ENCODE measurements at regions not wholly inside any gene's neighbourhood (a gene's known extent, or its start where the extent isn't known, plus 50 kb on each side); places are given as distances from the start of the nearest gene placed in this dataset.
"Not testable (repeated sequence)": the region's sequence is repeated elsewhere in the genome, so short reads cannot be mapped to it uniquely, and the experiment has no call there.

DNA sequence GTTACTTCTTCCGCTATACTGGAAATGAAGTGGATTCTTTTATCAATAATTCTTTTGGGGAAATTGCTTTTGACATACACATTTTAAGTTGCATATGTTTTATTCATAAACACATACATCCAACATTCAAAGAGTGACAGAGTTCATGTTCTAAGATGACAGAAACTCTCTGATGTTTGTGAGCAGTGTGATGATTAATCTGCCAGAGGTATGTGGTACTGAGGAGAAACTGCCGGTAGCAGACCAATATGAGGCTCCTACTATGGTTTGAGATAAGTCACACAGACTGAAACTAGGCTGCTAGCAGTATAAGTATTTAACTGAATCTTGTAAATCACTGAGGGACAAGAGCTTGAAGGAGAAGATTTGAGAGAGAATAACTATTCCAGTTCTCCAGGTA is 524.1 kb upstream of the SEMA3D start:
- no peak for DNase-seq

DNA sequence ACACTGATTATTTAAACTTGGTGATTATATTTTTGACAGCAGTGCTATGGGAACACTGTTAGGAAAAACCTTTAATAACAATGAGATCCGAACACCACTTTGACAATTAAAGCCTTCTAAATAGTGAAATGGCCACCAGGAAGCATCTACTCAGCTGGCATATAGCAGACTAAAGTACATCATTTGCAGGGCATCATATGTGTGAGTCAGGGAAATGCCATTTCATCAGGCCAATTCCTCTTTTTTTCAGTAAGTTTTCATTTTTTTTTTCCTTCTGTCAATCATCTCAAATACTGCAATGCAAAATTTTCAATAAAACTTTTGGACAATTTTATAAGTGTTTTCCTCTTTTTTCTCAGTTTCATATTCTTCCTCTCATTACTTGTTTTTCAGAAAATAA is 521.4 kb upstream of the SEMA3D start:
- no peak for DNase-seq

DNA sequence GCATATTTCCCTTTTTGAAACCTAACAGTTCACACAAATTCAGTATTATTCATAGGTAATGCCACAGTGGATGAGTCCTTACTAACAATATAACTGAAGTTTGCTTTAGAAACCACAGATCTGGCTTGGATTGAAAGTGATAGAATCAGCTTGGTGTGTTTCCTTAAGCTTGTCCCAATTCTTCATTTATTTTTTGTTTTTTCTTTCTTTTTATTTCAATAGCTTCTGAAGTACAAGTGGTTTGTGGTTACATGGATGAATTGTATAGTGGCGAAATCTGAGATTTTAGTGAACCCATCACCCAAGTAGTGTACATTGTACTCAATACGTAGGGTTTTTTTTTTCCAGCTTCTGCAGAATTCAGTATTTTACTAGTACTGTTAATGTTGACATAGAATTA is 518.2 kb upstream of the SEMA3D start:
- no peak for DNase-seq

GRCh38 chr7:85703251-85704010 is 516.6 kb upstream of the SEMA3D start:
- no peak for DNase-seq

GRCh38 chr7:85702348-85702747 is 515.5 kb upstream of the SEMA3D start:
- DNase-seq, result no peak

- DNase-seq, result no peak
These were observed 512.6 kb upstream of the SEMA3D start for GRCh38 chr7:85699482-85699881.

DNA sequence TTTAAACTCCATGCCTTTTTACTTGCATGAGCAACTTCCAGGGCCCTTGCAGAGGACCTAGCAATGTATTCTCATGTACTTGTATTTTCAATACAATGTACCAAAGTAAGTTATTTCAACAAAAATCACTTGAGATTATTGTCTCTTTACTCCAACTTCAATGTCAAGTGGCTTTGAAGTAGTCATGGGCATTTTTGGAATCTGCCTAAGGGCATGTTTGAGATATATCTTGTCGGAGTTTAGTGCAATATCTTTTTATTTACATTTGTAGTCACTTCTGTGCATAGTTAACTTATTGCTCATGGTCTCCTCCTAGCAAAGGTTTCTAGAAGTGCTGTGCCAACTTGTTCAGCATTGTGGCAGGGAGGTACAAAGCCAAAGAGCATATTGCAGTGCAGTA is 508.7 kb upstream of the SEMA3D start:
- DNase-seq, result no peak

DNA sequence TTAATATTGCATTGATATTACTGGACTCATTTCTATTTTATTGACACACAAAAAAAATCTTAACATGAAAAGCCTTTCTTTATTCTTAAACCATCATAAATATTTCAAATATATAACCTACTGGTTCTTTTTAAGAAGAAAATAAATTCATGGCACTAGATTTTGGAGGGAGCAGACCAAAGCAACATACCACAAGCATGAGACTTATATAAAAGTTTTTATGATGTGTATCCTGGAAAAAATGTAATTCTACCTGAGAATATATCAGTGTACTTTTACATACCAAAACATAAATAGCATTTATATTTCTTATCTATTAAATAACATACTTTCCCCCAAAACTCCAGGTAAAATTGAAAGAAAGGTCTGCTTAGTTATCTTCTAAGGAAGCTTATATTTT is 508.2 kb upstream of the SEMA3D start:
- no peak for DNase-seq

GRCh38 chr7:85693326-85693725 is 506.5 kb upstream of the SEMA3D start:
- DNase-seq, result no peak

DNA sequence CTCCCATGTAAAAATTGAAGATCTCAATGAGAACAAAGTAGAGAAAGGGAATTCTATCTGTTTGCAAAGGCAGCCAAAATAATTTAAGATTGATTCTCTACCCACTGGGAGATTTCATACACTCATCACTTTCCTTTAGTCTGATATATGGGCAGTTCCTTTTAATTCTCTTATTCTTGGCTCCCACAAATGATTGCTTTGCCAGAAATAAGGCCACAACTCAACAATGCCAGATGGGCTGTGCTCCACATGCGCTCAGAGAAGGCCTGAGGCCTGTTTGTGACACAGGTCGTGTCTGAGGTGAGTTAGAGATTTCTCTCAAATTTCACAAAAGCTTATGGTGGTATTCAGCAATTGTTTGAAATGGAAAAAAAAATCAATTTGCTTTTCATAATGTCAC is 501.9 kb upstream of the SEMA3D start:
- peak; percentile 19 for DNase-seq

GRCh38 chr7:85686401-85687181 is 499.7 kb upstream of the SEMA3D start:
- DNase-seq, result no peak

GRCh38 chr7:85685901-85686300 is 499.0 kb upstream of the SEMA3D start:
- no peak for DNase-seq

DNA sequence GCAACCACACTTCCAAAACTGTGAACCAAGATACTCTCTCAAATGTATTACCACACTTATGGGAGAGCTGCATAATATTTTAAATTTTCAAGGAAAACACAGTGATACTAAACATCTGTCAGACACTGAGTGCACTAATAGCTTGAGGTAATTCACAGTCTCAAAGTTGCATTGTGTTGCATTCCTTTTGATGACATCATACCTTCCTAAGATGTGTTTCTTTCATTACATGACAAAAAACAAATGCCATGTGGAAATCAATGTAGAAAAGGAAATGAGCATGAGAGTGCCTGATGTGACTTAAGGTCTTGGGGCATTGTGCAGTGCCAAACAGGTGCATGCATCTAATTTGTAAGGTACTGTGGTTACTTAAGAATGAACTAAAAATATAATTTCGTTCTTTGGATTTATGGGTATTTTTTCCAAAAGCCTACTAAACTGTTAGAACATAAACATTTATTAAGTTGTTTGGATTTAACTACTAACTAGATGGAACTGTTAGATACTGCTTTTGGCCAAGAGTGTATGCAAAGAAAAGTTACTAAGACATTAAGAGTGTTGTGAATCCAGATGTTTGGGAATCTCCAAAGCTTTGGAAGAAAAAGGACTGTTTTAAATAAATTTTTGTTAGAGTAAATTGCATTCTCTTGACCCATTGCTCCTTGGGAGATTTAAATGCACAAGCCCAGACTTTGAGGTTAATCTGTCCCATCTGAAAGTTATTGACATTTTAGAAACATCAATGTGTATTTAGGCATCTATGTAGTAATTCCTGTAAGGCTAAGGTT is 496.2 kb upstream of the SEMA3D start:
- no peak for DNase-seq

DNA sequence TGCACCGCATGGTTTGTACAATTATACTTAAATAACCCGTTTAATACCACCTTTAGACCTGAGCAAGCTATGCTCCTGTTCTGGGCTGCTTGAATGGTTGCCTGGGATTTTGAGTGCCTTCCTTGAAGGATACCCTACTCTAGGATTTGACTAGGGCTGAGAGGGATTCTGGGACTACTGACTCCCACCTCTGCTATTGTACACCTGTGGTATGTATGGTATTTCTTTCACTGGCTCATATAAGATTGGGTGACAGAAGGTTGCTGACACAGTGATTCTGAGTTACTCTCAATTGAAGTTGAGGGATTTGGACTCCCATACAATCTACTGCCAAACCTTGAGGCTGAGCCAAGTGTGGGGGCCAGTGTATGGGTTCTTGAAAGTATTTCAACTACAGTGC is 494.4 kb upstream of the SEMA3D start:
- DNase-seq, result no peak

DNA sequence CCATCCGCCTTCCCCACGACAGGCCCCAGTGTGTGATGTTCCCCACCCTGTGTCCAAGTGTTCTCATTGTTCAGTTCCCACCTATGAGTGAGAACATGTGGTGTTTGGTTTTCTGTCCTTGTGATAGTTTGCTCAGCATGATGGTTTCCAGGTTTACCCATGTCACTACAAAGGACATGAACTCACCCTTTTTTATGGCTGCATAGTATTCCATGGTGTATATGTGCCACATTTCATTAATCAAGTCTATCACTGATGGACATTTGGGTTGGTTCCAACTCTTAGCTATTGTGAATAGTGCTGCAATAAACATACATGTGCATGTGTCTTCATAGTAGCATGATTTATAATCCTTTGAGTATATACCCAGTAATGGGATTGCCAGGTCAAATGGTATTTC is 488.2 kb upstream of the SEMA3D start:
- DNase-seq, result not testable (repeated sequence)

GRCh38 chr7:85673876-85674275 is 487.0 kb upstream of the SEMA3D start:
- DNase-seq, result no peak

- no peak for DNase-seq
These were observed 482.4 kb upstream of the SEMA3D start for GRCh38 chr7:85669225-85669624.

DNA sequence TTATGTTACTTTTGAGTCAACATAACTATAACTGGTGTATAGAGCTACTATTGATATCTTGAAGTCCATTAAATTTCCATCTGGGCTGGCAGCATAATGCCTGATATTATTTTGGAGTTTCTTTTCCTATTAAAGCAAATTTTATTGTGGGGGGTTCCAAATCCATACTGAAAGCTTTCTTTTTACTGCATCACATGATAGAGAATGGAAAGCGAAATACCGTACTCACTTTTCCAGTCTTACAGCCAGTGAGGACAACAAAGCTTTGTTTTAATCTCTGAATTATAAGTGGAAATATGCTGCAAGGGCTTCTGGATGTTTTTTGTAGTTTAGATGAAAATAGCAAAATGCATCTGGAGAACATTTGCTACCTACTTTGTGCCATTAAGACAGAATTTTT is 477.5 kb upstream of the SEMA3D start:
- DNase-seq, result no peak

- DNase-seq, result no peak
These were observed 472.5 kb upstream of the SEMA3D start for GRCh38 chr7:85659364-85659763.

DNA sequence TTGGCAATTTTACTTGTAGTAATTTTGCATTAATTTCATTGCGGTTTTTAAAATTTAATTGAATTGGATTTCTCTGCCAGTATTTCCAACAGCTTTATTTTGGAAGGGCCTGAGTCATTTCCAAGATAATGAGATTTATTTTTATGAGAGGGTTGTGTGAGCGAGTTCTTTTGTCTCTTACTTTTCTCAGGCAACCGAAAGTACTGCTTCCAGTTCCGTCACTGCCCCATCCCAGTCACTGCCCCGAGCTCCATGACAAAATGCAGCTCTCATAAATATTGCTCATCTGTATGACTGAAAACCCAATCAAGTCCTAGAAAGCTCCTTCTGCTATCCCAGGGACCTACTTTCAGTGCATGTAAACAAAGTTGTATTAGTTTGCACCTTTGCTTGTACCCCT is 468.4 kb upstream of the SEMA3D start:
- DNase-seq, result no peak

GRCh38 chr7:85644272-85644671 is 457.4 kb upstream of the SEMA3D start:
- no peak for DNase-seq

- no peak for DNase-seq
These were observed 454.5 kb upstream of the SEMA3D start for GRCh38 chr7:85641331-85641730.

DNA sequence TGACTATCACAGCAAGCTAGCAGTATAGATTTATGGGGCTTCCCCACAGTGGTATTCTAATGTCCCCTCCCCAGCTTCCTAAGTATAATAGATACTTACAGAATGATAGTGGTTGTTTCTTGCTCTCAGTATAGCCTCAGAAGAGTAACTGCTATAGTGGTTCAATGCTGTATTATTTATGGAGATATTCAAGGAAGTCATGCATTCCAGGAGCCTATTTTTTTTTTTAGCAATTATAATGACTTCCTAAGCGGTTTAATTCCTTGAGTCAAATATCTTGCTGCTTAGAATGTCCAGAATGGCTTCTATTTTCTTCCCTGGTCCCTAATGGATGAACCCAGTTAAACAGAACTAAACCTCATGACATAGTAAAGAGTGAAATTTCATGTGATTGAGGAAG is 451.5 kb upstream of the SEMA3D start:
- DNase-seq, result no peak

- no peak for DNase-seq
These were observed 448.1 kb upstream of the SEMA3D start for GRCh38 chr7:85634951-85635350.

Measured in NCI-H1694 (cell line).